ENCODE measurements at regions not wholly inside any gene's neighbourhood (a gene's known extent, or its start where the extent isn't known, plus 50 kb on each side); places are given as distances from the start of the nearest gene placed in this dataset.

DNA sequence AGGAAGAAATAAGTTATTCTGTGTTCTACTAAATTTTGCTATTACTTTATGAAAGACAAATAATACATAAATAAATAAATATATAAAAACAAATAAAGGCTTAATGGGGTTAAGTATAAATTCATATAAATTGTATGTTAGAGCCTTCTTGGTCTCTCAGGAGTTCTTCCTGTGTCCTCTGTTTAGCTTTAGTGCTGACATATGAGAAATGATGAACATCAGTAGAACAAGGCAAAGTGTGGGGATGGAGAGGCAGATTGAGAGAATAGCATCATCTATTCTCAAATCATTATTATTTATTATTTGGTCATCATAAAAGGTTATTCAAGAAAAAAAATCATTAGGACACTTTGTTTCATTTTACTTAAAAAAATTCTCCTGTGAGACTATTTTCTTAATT is 468.1 kb upstream of the CHST9 start:
- Histone ChIP-seq H3K14ac (ENCODE audit: insufficient read depth, low read length) (no peak overlapping the region), H3K27ac (ENCODE audit: insufficient read length, low read depth, low read length) (no peak overlapping the region), H3K23me2 (ENCODE audit: insufficient read length, low read depth, low read length, poor library complexity, severe bottlenecking) (no peaks in the 10 kb centered on the region), H2BK12ac (ENCODE audit: insufficient read length, low read depth, low read length) (no peak overlapping the region), H3T11ph (ENCODE audit: low read length) (no peak overlapping the region), H3K4me2 (ENCODE audit: insufficient read depth, insufficient read length, low read length) (no peak overlapping the region), H2BK5ac (ENCODE audit: insufficient read length, low read length) (no peak overlapping the region), H3K56ac (ENCODE audit: insufficient read length, low read depth, low read length) (no peak overlapping the region), H3K9me3 (ENCODE audit: control insufficient read depth, low read depth, low read length) (no peaks in the 10 kb centered on the region), H2AFZ (ENCODE audit: low read length) (no peak overlapping the region), H4K5ac (ENCODE audit: insufficient read length, low read depth, low read length) (no peak overlapping the region), H3K18ac (ENCODE audit: insufficient read length, low read depth, low read length) (no peak overlapping the region), H4K8ac (replicated peaks; ENCODE audit: insufficient read length, low read depth, low read length) (no peak overlapping the region), H2BK20ac (ENCODE audit: low read depth, low read length, poor library complexity, severe bottlenecking) (no peak overlapping the region), H3K79me1 (ENCODE audit: insufficient read depth, low read depth, low read length, poor library complexity, severe bottlenecking) (no peaks in the 10 kb centered on the region), H4K20me1 (ENCODE audit: control insufficient read depth, insufficient read depth, insufficient read length) (no peaks in the 10 kb centered on the region), H2BK120ac (ENCODE audit: low read depth, low read length, poor library complexity, severe bottlenecking) (no peak overlapping the region), H3K23ac (ENCODE audit: insufficient read length, low read depth, low read length) (no peak overlapping the region), H3K4ac (ENCODE audit: low read depth, low read length) (no peak overlapping the region), H3K4me1 (ENCODE audit: insufficient read depth, low read length) (no peaks in the 10 kb centered on the region), H2BK15ac (ENCODE audit: low read depth, low read length) (no peak overlapping the region), H2AK5ac (ENCODE audit: insufficient read length, low read length) (no peak overlapping the region), H3K27me3 (ENCODE audit: insufficient read depth, low read length) (no peaks in the 10 kb centered on the region), H3K9ac (ENCODE audit: extremely low read depth, insufficient read length, low read length) (no peak overlapping the region), H3K79me2 (ENCODE audit: insufficient read depth, low read length) (no peaks in the 10 kb centered on the region), H4K91ac (ENCODE audit: insufficient read length, low read depth, low read length) (no peak overlapping the region)
- Mint-ChIP-seq H3K4me3 (no peak overlapping the region), H3K36me3 (ENCODE audit: insufficient read depth in 1 of 3, low read depth in 3 of 3) (no peaks in the 10 kb centered on the region), H3K27ac (no peak overlapping the region), H3K9me3 (no peaks in the 10 kb centered on the region), H3K27me3 (ENCODE audit: low read depth) (no peaks in the 10 kb centered on the region), H3K4me1 (peaks cover 17 to 20% of the 10 kb centered on the region in 2 experiments)
- DNase-seq, result no peak
- TF ChIP-seq, protein P1, sequence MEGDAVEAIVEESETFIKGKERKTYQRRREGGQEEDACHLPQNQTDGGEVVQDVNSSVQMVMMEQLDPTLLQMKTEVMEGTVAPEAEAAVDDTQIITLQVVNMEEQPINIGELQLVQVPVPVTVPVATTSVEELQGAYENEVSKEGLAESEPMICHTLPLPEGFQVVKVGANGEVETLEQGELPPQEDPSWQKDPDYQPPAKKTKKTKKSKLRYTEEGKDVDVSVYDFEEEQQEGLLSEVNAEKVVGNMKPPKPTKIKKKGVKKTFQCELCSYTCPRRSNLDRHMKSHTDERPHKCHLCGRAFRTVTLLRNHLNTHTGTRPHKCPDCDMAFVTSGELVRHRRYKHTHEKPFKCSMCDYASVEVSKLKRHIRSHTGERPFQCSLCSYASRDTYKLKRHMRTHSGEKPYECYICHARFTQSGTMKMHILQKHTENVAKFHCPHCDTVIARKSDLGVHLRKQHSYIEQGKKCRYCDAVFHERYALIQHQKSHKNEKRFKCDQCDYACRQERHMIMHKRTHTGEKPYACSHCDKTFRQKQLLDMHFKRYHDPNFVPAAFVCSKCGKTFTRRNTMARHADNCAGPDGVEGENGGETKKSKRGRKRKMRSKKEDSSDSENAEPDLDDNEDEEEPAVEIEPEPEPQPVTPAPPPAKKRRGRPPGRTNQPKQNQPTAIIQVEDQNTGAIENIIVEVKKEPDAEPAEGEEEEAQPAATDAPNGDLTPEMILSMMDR (conservative IDR thresholded peaks at IDR 0.05), result no peak
